Neuronal stem cell (in vitro differentiated cells): ENCODE measurements at regions not wholly inside any gene's neighbourhood (a gene's known extent, or its start where the extent isn't known, plus 50 kb on each side); places are given as distances from the start of the nearest gene placed in this dataset.
A peak's percentile ranks its signal among the peaks of the same experiment; 100 is the strongest.

ENCODE experiments used
- DNase-seq: peaks from one replicate; pipeline ENCODE4 v3.0.0-alpha.2; 2013; ENCODE audit warnings: low spot score
- H2AFZ ChIP-seq: one replicate; pipeline ENCODE4 v1.6.1; 2013; ENCODE audit warnings: mild to moderate bottlenecking, low read length, inconsistent platforms
- H2AK5ac ChIP-seq: 2 replicates; pipeline ENCODE4 v1.6.1; 2013; ENCODE audit warnings: low read depth, mild to moderate bottlenecking, inconsistent platforms, low read length, moderate library complexity, mixed read lengths
- H2BK120ac ChIP-seq: 2 replicates; pipeline ENCODE4 v1.6.1; 2013; ENCODE audit warnings: low read depth, mild to moderate bottlenecking, inconsistent platforms, low read length, moderate library complexity, mixed read lengths
- H2BK12ac ChIP-seq: one replicate; pipeline ENCODE4 v1.6.1; 2013; ENCODE audit warnings: low read length, inconsistent platforms
- H2BK15ac ChIP-seq: 2 replicates; pipeline ENCODE4 v1.6.1; 2013; ENCODE audit warnings: mild to moderate bottlenecking, low read length, inconsistent platforms, mixed read lengths
- H2BK5ac ChIP-seq: one replicate; pipeline ENCODE4 v1.6.1; 2013; ENCODE audit warnings: inconsistent platforms, mild to moderate bottlenecking, low read length, moderate library complexity
- H3K14ac ChIP-seq: one replicate; pipeline ENCODE4 v1.6.1; 2013; ENCODE audit warnings: low read length, inconsistent platforms
- H3K18ac ChIP-seq: 2 replicates; pipeline ENCODE4 v1.6.1; 2013; ENCODE audit warnings: low read length, inconsistent platforms
- H3K23ac ChIP-seq: 2 replicates; pipeline ENCODE4 v1.6.1; 2013; ENCODE audit warnings: low read depth, mild to moderate bottlenecking, mixed read lengths, low read length, inconsistent platforms; ENCODE audit not compliant: poor library complexity
- H3K27ac ChIP-seq: replicated peaks from 3 replicates; pipeline ENCODE4 v1.5.1; 2013; ENCODE audit warnings: low read length, inconsistent platforms
- H3K27me3 ChIP-seq, 3 experiments: 2 replicates each; pipeline ENCODE4 v1.6.1; 2013; ENCODE audit warnings: low read length in 3 of 3, mild to moderate bottlenecking in 2 of 3, inconsistent platforms in 1 of 3, low read depth in 1 of 3, mixed read lengths in 1 of 3, moderate library complexity in 1 of 3; ENCODE audit not compliant: control insufficient read depth in 3 of 3, insufficient read depth in 3 of 3
- H3K36me3 ChIP-seq, 2 donors: replicated peaks in 1 of 2; 2 replicates each; pipeline ENCODE4 v1.6.1; 2013; ENCODE audit warnings: low read length in 2 of 2; ENCODE audit not compliant: control insufficient read depth in 2 of 2, insufficient read depth in 2 of 2
- H3K4ac ChIP-seq: 2 replicates; pipeline ENCODE4 v1.6.1; 2013; ENCODE audit warnings: inconsistent platforms, mild to moderate bottlenecking, low read length, moderate library complexity
- H3K4me1 ChIP-seq, 2 donors: 1 replicate in 1 of 2; 2 replicates in 1 of 2; pipeline ENCODE4 v1.6.1; 2013; ENCODE audit warnings: low read length in 2 of 2, low read depth in 1 of 2; ENCODE audit not compliant: control insufficient read depth in 2 of 2, insufficient read depth in 1 of 2
- H3K4me2 ChIP-seq: one replicate; pipeline ENCODE4 v1.6.1; 2013; ENCODE audit warnings: mild to moderate bottlenecking, low read length, inconsistent platforms; ENCODE audit not compliant: insufficient read depth, poor library complexity, severe bottlenecking
- H3K4me3 ChIP-seq, 2 donors: 2 replicates each; pipeline ENCODE4 v1.5.1; 2013; ENCODE audit warnings: low read length in 2 of 2, mild to moderate bottlenecking in 2 of 2, inconsistent platforms in 1 of 2, moderate library complexity in 1 of 2
- H3K79me1 ChIP-seq: one replicate; pipeline ENCODE4 v1.6.1; 2013; ENCODE audit warnings: low read depth, mild to moderate bottlenecking, inconsistent platforms, low read length, moderate library complexity
- H3K9ac ChIP-seq: one replicate; pipeline ENCODE4 v1.6.1; 2013; ENCODE audit warnings: mild to moderate bottlenecking, low read depth, low read length, inconsistent platforms; ENCODE audit not compliant: poor library complexity
- H3K9me3 ChIP-seq, 2 donors: replicated peaks in 1 of 2; 2 replicates each; pipeline versions ENCODE3 to v1.6.1; 2013; ENCODE audit warnings: low read length in 2 of 2, mild to moderate bottlenecking in 2 of 2, inconsistent platforms in 1 of 2, low read depth in 1 of 2, mixed read lengths in 1 of 2, moderate library complexity in 1 of 2; ENCODE audit not compliant: control insufficient read depth in 2 of 2, insufficient read depth in 1 of 2
- H4K8ac ChIP-seq: one replicate; pipeline ENCODE4 v1.6.1; 2013; ENCODE audit warnings: low read depth, mild to moderate bottlenecking, inconsistent platforms, low read length, moderate library complexity
- H4K91ac ChIP-seq: one replicate; pipeline ENCODE4 v1.6.1; 2013; ENCODE audit warnings: low read length, low read depth, mild to moderate bottlenecking, inconsistent platforms; ENCODE audit not compliant: poor library complexity
- WGBS, 2 donors: extraction: QIAGEN DNeasy Blood & Tissue Kit; methylation state at CpG; one replicate each; pipeline ENCODE4 v1.1.7; 2013; ENCODE audit warnings: missing lambda C conversion rate in 2 of 2, mixed read lengths in 1 of 2; ENCODE audit not compliant: insufficient read length in 2 of 2, insufficient replicate concordance in 1 of 2; ENCODE audit errors: extremely low coverage in 2 of 2; 5-methylcytosine and 5-hydroxymethylcytosine counted together

DNA sequence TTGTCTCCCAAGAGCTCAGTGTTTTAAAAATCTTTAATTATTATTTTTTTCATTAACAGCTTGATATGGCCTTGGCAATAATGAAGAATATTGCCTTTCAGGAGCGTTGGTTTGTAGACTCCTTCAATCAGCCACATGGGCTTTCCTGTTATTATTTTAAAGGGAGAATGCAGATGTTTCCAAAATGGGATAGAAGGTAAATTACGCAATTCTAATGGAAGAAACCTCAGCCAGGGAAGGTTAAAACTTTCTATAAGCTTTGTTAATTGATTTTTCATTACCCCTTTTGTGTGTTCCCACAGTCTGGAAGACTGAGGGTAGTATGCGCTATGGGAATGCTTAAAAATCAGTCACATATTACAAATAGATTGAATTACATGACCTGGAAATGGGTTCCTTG lies 188.4 kb upstream of the NAV3 start:
- no peaks in the 10 kb centered on the region for H3K9me3 ChIP-seq
- H2BK12ac ChIP-seq = no peak overlapping the region
- no peak overlapping the region for H3K4me3 ChIP-seq
- no peak overlapping the region for H3K4ac ChIP-seq
- H3K79me1 ChIP-seq = no peaks in the 10 kb centered on the region
- H3K18ac ChIP-seq = no peak overlapping the region
- no peaks in the 10 kb centered on the region for H3K27me3 ChIP-seq
- H2AFZ ChIP-seq = no peak overlapping the region
- peaks cover 6 to 7% of the 10 kb centered on the region in 2 donors for H3K4me1 ChIP-seq
- H2AK5ac ChIP-seq = no peak overlapping the region
- H3K14ac ChIP-seq = no peak overlapping the region
- H4K91ac ChIP-seq = no peak overlapping the region
- no peak overlapping the region for H2BK15ac ChIP-seq
- H2BK120ac ChIP-seq = no peak overlapping the region
- no peak overlapping the region for H4K8ac ChIP-seq
- no peak overlapping the region for H2BK5ac ChIP-seq
- H3K27ac ChIP-seq = no peak overlapping the region
- no peaks in the 10 kb centered on the region for H3K36me3 ChIP-seq
- no peak overlapping the region for H3K23ac ChIP-seq
- no CpG with 5 or more reads among the region's 3 CpGs for WGBS, 2 donors
- H3K9ac ChIP-seq = no peak overlapping the region
- no peak overlapping the region for H3K4me2 ChIP-seq
- no peak for DNase-seq

DNA sequence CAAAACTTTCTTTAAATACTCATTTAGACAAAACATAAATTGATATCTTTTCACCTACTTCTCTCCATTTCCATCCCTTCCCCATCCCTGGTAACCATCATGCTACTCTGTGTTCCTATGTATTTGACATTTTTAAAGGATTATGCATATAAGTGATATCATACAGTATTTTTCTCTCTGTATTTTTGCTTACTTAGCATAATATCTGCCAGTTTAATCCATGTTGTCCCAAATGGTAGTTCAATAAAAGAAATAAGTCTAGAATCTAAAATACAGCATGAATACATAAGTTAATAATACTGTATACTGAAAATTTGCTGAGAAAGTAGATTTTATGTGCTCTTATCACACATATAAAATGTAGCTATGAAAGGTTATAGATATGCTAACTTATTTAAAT lies 190.3 kb upstream of the NAV3 start:
- Histone ChIP-seq H2AFZ (no peak overlapping the region), H2BK5ac (no peak overlapping the region), H4K8ac (no peak overlapping the region), H3K4me3 (no peak overlapping the region), H2AK5ac (no peak overlapping the region), H2BK15ac (no peak overlapping the region), H3K4ac (no peak overlapping the region), H3K18ac (no peak overlapping the region), H3K9ac (no peak overlapping the region), H3K79me1 (no peaks in the 10 kb centered on the region), H3K36me3 (no peaks in the 10 kb centered on the region), H3K9me3 (no peaks in the 10 kb centered on the region), H3K4me2 (no peak overlapping the region), H2BK12ac (no peak overlapping the region), H2BK120ac (no peak overlapping the region), H4K91ac (no peak overlapping the region), H3K23ac (no peak overlapping the region), H3K27ac (no peak overlapping the region), H3K4me1 (peaks cover 2 to 3% of the 10 kb centered on the region in 2 donors), H3K27me3 (no peaks in the 10 kb centered on the region), H3K14ac (no peak overlapping the region)
- DNase-seq = no peak

DNA sequence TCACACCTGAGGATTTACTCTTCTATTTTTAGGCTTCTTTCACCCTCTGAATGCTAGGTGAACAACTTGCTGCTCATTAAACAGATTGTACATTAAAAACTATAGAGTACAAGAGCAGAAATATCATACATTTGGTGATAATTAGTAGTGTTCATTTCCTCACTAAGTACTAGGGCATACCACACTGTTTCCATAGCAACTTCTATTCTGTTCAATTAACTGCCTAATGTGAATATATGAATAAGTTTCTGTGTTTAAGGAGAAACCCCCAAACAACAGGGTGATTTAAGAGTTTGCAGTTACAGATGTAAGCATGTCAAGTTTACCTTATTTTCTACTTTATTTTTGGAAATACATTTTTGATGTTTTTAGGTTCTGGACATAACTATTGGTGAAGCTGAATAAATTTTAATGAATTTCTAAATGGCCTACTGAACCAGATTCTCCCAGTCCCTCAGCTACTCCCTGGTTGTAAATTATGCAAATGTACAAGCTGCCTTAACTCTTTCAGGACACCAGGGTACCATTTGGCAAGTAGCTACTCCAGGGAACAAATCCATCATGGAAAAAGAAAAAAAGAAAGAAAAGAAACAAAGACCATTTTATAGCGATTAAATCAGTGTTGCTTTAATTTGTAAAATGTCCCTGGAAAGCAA lies 199.8 kb upstream of the NAV3 start:
- DNase-seq = no peak
- Histone ChIP-seq H3K18ac (no peak overlapping the region), H3K36me3 (no peaks in the 10 kb centered on the region), H3K9ac (no peak overlapping the region), H4K91ac (no peak overlapping the region), H2AFZ (peak overlapping the region; percentile 58), H3K4me1 (peaks cover 0 to 3% of the 10 kb centered on the region in 2 donors), H2BK12ac (no peak overlapping the region), H3K4ac (no peak overlapping the region), H3K9me3 (peaks cover 0 to 3% of the 10 kb centered on the region in 2 donors), H2BK120ac (no peak overlapping the region), H3K23ac (no peak overlapping the region), H2BK5ac (no peak overlapping the region), H4K8ac (no peak overlapping the region), H3K4me3 (no peak overlapping the region), H3K79me1 (no peaks in the 10 kb centered on the region), H2AK5ac (no peak overlapping the region), H3K4me2 (no peak overlapping the region), H3K27ac (no peak overlapping the region), H3K27me3 (no peaks in the 10 kb centered on the region), H2BK15ac (no peak overlapping the region), H3K14ac (no peak overlapping the region)
- no CpG with 5 or more reads among the region's 1 CpG for whole genome bisulfite sequencing, 2 donors

DNA sequence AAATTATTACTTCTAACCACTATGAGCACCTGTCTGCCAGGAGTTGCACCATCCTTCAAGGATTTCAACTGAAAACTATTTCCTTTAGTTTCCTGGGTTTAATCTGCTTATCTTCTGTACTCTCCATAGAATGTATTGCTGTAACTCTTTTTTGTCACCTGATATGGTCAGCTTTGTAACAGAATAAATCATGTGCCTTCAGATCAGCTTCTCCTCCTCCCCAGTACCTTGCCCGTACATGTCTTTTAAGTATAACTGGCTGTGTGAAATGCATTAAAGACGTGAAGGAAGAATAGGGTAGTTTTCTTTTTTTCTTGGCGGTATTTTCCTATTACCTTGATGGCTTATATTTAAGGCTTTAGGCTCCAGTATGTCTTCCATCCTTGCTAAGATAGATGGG lies 200.3 kb upstream of the NAV3 start:
- WGBS, 2 donors = no CpG with 5 or more reads among the region's 3 CpGs
- H3K4me2 ChIP-seq = no peak overlapping the region
- no peak overlapping the region for H3K14ac ChIP-seq
- H3K27ac ChIP-seq = no peak overlapping the region
- no peaks in the 10 kb centered on the region for H3K27me3 ChIP-seq
- H3K9me3 ChIP-seq = peaks cover 2 to 3% of the 10 kb centered on the region in 2 donors
- peaks cover 0 to 3% of the 10 kb centered on the region in 2 donors for H3K4me1 ChIP-seq
- no peak overlapping the region for H3K4ac ChIP-seq
- H2BK5ac ChIP-seq = no peak overlapping the region
- H2BK15ac ChIP-seq = no peak overlapping the region
- peak overlapping the region; percentile 58 for H2AFZ ChIP-seq
- no peak overlapping the region for H3K18ac ChIP-seq
- no peak overlapping the region for H2BK120ac ChIP-seq
- no peak overlapping the region for H4K8ac ChIP-seq
- no peaks in the 10 kb centered on the region for H3K79me1 ChIP-seq
- no peak overlapping the region for H3K4me3 ChIP-seq
- H3K36me3 ChIP-seq = no peaks in the 10 kb centered on the region
- no peak overlapping the region for H4K91ac ChIP-seq
- no peak overlapping the region for H3K23ac ChIP-seq
- no peak overlapping the region for H2BK12ac ChIP-seq
- H3K9ac ChIP-seq = no peak overlapping the region
- DNase-seq = no peak
- no peak overlapping the region for H2AK5ac ChIP-seq
